ENCODE measurements at regions not wholly inside any gene's neighbourhood (a gene's known extent, or its start where the extent isn't known, plus 50 kb on each side); places are given as distances from the start of the nearest gene placed in this dataset.

GRCh38 chr7:153584132-153584531 lies 468.1 kb upstream of the DPP6 start:
- TF ChIP-seq CTCF (IDR thresholded peaks at IDR 0.05; ENCODE audit: low read depth, low read length), result no peak
- no peak for DNase-seq (ENCODE audit: low read depth, low spot score)
- H3K4me3 ChIP-seq (ENCODE audit: low read depth, low read length), result no peak overlapping the region
- in situ Hi-C loops (cut with HindIII; ENCODE audit: low sequenced_read_pairs), result no loop called here

GRCh38 chr7:153588586-153588985 lies 463.6 kb upstream of the DPP6 start:
- in situ Hi-C loops (cut with HindIII; ENCODE audit: low sequenced_read_pairs), result no loop called here

GRCh38 chr7:153590136-153590535 lies 462.1 kb upstream of the DPP6 start:
- in situ Hi-C loops (cut with HindIII; ENCODE audit: low sequenced_read_pairs), result no loop called here
- no peak for TF ChIP-seq CTCF (IDR thresholded peaks at IDR 0.05; ENCODE audit: low read depth, low read length)
- DNase-seq (ENCODE audit: low read depth, low spot score), result no peak
- H3K4me3 ChIP-seq (ENCODE audit: low read depth, low read length), result no peak overlapping the region

More at GRCh38 chr7:153588586-153588985, 463.6 kb upstream of the DPP6 start:
- no peak for DNase-seq (ENCODE audit: low read depth, low spot score)
- H3K4me3 ChIP-seq (ENCODE audit: low read depth, low read length), result no peak overlapping the region
- TF ChIP-seq CTCF (IDR thresholded peaks at IDR 0.05; ENCODE audit: low read depth, low read length), result no peak

- H3K4me3 ChIP-seq (ENCODE audit: low read depth, low read length), result no peak overlapping the region
- in situ Hi-C loops (cut with HindIII; ENCODE audit: low sequenced_read_pairs), result no loop called here
- no peak for DNase-seq (ENCODE audit: low read depth, low spot score)
- no peak for TF ChIP-seq CTCF (IDR thresholded peaks at IDR 0.05; ENCODE audit: low read depth, low read length)
Observed at GRCh38 chr7:153590571-153590970, 461.6 kb upstream of the DPP6 start.

GRCh38 chr7:153607354-153607753 lies 444.8 kb upstream of the DPP6 start:
- in situ Hi-C loops (cut with HindIII; ENCODE audit: low sequenced_read_pairs), result no loop called here
- DNase-seq (ENCODE audit: low read depth, low spot score), result no peak

GRCh38 chr7:153616711-153617325 lies 435.4 kb upstream of the DPP6 start:
- H3K4me3 ChIP-seq (ENCODE audit: low read depth, low read length), result no peak overlapping the region
- DNase-seq (ENCODE audit: low read depth, low spot score), result no peak
- in situ Hi-C loops (cut with HindIII; ENCODE audit: low sequenced_read_pairs), result no loop called here
- no peak for TF ChIP-seq CTCF (IDR thresholded peaks at IDR 0.05; ENCODE audit: low read depth, low read length)

More at GRCh38 chr7:153607354-153607753, 444.8 kb upstream of the DPP6 start:
- TF ChIP-seq CTCF (IDR thresholded peaks at IDR 0.05; ENCODE audit: low read depth, low read length), result no peak
- no peak overlapping the region for H3K4me3 ChIP-seq (ENCODE audit: low read depth, low read length)
